GM18867 (cell line): ENCODE measurements at regions not wholly inside any gene's neighbourhood (a gene's known extent, or its start where the extent isn't known, plus 50 kb on each side); places are given as distances from the start of the nearest gene placed in this dataset.
"Not testable (repeated sequence)": the region's sequence is repeated elsewhere in the genome, so short reads cannot be mapped to it uniquely, and the experiment has no call there.

Experiments
- ATAC-seq: cut with Tn5 transposase; IDR thresholded peaks from one replicate; pipeline ENCODE4 v1.9.1; 2021; ENCODE audit warnings: mild to moderate bottlenecking, moderate library complexity; ENCODE audit not compliant: unreplicated experiment

DNA sequence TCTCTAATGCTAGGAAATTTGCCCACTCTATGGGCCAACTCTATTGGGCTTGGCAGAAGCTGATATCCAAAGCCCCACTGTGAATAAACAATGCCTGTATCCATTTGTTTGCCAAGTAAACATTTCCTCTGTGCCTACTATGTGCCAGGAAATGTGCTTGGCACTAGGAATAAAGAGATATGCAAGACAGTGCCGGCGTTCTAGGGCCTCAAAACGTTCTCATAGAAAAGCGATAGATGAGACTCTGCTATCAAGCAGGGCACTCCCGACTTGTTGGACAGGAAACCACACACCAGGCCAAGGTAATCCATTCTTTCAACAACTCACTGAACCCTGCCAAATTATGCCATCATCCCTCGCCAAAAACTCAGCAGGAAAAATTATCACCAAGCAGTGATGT, 196.7 kb downstream of the IPMK start:
- ATAC-seq: no peak

DNA sequence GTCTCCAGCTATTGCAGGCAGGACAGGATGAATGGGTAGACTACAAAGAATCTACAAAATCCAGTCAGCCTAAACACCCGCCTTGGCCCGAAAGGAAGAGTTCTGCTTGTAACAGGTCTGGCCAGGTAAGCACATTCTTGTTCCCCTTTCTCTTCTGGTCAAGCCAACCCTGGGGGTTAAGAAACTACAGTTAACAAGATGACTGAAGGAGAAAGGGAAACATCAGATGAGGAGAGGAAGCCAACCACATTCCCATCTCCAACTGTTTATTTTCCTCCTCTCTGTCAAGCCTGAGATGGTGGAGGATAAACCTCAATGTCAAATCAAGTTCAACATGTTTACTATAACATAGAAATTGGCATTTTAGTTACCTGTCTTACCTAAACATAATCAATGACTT, 198.9 kb downstream of the IPMK start:
- no peak for ATAC-seq

DNA sequence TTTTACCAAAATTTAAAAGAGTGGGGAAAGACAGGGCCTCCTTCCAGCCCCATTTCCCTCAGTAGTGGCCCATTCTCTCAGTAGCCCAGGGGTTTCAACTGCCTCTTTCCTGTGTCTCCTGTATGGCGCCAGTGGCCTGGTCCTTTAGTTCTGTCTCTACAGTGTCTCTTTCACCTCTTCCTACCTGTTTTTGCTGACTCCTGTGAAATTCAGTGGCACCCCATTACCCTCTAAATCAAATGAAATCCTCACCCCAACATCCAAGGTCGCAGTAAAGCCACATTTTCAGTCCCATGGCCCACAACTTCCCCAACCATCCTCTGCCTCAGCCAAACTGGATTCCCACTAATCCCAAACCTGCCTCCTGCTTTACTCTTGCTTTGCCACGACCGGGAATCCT, 200.7 kb downstream of the IPMK start:
- ATAC-seq: no peak

DNA sequence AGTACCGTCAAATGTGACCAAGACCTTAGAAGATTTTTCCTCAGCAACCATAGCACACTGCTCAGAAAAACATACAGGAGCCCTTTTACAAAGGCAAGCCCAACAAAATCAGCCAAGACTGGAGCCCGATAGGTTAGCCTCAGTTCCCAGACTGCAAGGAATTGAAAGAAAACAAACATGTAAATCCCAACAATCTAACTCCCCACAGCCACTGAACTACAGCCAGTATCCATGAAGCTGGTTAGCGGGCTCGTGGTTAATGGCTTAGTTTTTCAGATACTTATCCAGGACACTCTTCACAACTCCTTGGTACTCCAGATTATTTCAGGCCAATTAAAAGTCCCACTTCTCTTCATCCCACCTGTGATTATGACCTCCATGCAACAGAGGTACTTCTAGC, 201.6 kb downstream of the IPMK start:
- no peak for ATAC-seq

DNA sequence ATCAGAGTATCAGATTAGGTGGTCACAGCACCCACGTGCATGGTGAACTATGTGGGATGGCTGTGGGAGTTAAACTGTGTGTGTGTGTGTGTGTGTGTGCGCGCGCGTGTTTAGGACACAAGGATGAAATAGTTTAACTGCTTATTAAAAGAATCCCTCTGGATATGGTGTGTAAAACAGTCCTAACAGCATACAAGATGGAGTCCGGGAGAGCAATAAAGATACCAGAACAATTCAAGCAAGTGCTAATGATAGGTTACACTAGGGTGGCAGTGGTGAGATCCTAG, 202.2 kb downstream of the IPMK start:
- ATAC-seq: no peak

DNA sequence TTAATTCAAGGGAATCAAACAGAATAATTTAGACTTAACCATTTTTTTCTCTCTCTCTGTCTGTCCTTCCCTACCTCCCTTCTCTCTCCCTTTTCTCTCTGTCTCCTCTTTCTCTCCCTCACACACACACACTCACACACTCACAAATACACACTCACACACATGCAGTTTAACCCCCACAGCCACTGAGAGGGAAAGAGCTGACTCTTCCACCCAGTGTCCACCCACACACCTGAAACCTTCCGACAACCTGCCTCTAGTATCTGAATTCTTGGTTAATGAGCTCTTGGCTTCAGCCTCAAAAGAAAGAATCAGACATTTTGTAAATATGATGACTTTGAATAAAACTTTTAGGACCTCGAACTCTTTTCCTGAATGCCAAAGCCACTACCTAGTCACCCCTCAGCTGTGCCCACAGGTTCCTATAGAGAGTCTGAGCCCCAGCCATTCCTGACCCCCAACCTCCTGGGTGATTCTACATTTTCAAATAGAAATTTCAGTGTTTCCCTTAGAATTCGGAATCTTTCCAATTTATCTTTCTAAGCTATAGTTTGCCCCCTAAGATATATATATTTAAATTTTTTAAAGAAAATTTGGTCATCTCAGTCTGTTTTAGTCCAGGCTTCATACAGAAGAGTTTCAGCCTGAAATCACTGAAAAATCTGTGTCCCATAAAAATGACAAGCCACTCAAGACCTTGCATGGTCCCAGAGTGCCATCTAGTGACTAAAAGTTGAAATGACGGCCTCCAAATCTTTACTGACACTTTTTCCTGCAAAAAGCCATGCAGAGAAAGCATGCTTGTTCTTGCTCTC, 202.8 kb downstream of the IPMK start:
- ATAC-seq: peak; percentile 55

DNA sequence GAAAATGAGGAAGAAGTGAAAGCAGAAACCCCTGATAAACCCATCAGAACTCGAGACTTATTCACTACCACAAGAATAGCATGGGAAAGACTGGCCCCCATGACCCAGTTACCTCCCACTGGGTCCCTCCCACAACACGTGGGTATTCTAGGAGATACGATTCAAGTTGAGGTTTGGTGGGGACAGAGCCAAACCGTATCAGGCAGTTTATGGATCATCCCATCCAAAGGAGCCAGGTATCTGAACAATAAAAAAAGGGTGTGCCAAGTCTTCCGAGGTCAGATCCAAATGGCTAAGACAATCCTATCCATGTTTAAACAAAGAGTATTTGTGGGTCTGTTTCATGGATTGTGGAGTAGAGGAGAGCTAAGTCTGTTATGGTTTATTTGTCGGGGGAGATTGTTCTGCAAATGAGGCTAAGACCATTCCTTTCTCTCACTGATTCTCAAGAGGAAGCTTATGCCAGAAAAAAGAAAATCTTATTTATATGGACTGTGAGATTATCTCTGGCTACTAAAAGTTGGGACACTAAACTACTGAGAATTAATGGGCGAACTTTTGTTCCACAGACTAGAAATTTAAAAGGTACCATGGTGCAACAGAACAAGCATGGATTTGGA, 203.7 kb downstream of the IPMK start:
- ATAC-seq: no peak

GRCh38 chr10:58058683-58059082, 209.0 kb downstream of the IPMK start:
- not testable (repeated sequence) for ATAC-seq

DNA sequence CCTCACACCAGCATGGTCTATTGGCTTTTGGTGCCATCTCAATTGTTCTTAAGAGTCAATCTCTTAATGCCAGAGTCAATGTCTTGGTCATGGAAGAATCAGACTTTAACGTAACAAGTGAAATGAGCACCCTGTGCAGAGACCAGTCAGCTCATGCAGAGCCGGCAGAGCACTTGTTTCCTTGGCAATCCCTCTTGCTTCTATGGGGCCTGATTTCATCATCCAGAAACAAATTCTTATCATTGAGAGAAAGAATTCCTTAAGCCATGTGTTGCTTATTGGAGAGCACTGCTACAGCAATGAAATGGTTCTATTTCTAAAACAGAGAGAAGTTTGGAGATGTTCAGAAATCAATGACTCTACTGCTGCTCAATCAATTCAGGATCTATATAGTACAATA, 212.8 kb downstream of the IPMK start:
- ATAC-seq: no peak

GRCh38 chr10:58052772-58053171, 214.9 kb downstream of the IPMK start:
- no peak for ATAC-seq

- no peak for ATAC-seq
Observed at GRCh38 chr10:58050575-58050974, 217.1 kb downstream of the IPMK start.

- no peak for ATAC-seq
Observed at GRCh38 chr10:58048936-58049335, 218.8 kb downstream of the IPMK start.

DNA sequence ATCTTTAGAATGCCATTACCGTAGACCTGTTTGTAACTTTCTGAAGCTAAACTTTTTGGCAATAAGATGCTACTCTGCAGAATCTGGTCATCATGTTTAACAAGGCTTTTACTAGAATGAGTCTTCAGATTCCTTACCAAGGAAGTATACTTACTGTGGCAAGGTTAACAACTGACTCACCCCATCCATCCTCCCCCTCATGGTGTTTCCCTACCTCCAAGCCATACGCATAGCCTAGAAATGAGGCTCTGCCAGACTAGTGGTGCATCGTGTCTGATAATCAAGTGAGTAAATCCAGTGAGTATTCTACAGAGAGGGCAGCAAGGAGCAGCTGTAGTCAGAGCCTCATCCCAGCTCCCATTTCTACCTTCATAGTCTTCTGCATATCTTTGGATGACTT, 223.6 kb downstream of the IPMK start:
- ATAC-seq: no peak

GRCh38 chr10:58041901-58042300, 225.8 kb downstream of the IPMK start:
- no peak for ATAC-seq

DNA sequence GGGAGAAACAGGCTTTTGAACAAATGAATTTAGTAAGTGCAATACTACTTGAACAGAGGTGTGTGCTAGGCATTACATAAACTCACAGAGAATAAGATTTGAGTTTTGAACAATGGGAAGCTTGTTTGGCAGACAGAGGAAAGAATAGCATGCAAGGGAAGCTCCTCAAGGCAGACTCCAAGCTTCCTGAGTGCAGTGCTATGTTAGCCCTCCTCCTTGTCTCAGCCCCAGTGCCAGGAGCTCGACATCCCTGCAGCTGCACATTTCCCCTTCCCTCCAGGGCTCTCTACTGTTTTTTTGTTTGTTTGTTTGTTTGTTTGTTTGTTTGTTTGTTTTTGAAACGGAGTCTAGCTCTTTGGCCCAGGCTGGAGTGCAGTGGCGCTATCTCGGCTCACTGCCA, 237.5 kb downstream of the IPMK start:
- no peak for ATAC-seq

- no peak for ATAC-seq
Observed at GRCh38 chr10:58028597-58029366, 238.9 kb downstream of the IPMK start.

DNA sequence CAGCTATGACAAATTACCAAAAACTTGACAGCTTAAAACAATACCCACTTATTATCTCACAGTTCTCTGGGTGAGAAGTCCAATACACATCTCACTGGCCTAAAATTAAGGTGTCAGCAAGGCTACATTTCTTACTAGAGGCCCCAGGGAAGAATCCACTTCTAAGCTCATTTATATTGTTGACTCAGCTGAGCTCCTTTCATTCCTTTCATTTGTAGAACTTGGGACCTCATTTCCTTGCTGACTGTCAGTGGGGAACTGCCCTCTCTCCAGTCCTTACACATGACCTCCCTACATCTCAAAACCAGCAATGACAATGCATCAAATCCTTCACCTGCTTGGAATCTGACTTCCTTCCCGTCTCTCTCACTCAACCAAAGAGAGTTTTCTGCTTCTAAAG, 240.3 kb downstream of the IPMK start:
- no peak for ATAC-seq

DNA sequence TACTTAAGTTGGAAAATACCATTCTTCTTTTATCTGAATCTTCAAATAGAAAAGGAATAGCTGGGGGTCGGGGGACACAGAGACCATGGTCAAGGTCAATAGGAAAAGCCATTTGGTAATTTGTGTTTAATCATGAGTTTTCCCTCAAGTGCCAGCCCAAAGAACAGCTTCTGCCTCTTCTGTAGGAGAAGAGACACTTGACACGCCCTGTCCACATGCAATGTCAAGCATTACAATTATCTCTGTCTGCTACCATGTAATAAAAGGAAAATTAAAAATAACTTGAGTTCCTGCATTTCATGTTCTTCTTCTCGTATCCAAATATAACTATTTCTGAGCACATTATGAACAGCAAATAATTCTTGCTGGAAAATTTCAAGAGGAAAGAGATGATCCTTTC, 241.7 kb downstream of the IPMK start:
- ATAC-seq: no peak

DNA sequence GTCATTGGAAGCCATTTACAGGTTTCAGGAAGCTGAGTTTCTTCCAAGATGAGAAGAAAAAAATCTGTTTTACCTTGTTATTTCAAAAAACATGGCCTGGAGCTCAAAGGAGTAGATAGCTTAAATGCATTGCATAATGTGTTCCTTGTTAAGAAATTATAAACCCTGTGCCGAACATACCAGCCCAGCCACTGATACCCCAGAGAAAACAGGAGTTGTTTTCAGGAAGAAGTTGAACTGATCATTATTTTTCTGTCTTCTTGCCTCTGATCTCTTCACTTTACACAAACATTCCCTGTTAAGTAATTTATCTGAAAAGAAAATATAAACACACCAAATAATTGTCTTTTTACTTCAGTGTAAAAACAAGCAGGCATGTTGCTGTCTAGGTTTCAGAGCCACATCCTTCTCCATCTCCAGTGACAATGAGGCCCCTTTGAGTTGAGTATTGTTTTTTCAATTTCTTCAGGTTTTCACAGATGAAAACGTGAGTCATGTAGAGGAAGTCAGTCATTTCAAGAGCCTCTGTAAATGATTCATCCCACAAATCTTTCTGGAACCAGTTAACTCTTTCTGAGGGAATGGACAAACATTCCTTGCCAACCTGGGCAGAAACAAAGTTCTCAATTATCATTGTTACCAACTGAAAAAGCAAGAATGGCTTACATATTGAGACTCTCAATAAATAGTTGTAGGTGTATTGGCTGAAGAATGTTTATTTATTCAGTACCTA, 244.2 kb downstream of the IPMK start:
- no peak for ATAC-seq

DNA sequence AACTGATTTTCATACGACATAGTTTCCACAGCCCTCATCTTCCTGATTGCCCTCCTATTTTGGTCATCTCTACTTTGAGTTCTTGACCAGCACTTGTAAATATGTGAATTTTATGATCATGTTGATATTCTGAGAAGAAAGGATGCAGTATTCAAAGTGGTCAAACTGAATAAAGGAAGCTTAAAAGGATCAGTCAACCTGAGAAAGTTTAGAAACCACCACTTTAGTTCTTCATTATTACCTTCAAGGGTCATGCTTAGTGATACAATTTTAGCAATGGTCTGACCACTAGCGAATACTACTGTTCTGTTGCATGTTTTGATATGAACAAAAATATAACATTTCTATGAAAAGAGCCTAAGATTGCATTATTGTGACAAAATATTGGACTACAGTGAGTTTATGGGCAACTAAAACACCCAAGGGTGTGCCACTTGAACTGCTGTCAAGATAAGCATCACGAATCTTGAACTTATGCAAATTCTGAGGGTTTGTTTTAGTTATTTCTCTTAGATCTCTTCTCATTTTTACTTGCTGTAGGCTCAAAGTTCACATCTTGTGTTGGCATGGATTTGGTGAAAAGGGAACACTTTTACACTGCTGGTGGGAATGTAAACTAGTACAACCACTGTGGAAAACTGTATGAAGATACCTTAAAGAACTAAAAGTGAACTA, 247.7 kb downstream of the IPMK start:
- no peak for ATAC-seq
